HG02885 (cell line): ENCODE measurements at regions not wholly inside any gene's neighbourhood (a gene's known extent, or its start where the extent isn't known, plus 50 kb on each side); places are given as distances from the start of the nearest gene placed in this dataset.

Experiments used
- ATAC-seq: cut with Tn5 transposase; IDR thresholded peaks from one replicate; pipeline ENCODE4 v1.9.1; 2021; ENCODE audit warnings: mild to moderate bottlenecking; ENCODE audit not compliant: unreplicated experiment, poor library complexity

DNA sequence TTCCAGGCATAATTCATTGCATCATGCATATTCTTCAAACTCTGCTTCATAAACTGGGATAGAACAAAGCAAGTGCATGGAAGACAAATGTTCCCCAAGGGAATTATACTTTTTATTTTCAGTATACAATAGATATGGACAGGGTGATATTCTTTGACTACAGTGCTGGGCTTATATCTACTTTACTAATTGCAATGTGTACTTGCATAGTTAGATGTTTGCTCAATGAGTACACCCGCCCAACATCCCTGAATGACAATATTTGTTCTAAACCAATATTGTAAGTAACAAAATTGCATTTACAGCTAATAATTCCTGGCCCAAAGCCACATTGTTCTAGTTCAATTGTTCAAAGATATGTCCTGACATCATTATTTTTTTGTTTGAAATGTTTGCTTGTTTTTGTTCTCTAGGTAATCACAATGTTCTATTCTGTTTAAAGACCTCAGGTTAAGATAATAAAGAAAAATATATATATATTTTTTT is 171.4 kb downstream of the PTN start:
- ATAC-seq = no peak

- no peak for ATAC-seq
Observed at GRCh38 chr7:137169282-137169698, 174.2 kb downstream of the PTN start.

GRCh38 chr7:137167609-137168008 is 175.9 kb downstream of the PTN start:
- no peak for ATAC-seq

DNA sequence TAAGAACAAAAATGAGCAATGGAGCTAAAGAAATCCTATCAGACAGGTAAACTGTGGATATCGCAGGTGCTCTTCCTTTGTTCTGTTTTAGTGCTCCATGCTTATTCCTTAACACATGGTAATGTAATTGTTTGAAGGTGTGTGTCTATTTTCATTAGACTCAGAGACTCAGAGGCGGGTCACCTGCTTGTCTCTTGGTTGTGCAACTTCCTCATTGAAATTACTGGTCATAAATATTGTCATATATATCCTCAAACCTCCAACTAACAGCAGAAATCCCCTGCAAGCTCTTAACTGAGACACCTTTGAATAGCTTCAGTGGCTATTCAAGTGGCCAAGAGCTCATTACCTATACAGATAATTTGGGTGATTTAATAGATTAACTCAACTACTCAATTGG is 177.2 kb downstream of the PTN start:
- no peak for ATAC-seq

DNA sequence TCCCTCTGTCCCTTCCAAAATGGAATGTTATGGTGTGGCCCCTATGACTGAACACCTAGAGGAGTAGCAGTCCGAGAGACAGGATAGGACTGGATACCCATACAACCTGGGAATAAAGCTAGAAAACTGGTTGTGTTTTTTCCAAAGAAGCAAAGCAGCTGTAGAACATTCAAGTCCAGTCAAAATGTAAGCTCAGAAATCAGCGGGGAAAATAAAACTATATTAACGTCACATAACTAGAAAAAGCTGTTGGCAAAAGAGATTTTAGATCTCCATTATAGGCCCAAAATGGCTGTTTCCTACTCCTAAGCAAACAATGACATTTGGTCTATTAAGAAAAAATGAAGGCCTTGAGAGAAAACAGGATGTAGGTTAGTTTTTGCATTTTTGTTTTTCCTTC is 177.7 kb downstream of the PTN start:
- no peak for ATAC-seq

DNA sequence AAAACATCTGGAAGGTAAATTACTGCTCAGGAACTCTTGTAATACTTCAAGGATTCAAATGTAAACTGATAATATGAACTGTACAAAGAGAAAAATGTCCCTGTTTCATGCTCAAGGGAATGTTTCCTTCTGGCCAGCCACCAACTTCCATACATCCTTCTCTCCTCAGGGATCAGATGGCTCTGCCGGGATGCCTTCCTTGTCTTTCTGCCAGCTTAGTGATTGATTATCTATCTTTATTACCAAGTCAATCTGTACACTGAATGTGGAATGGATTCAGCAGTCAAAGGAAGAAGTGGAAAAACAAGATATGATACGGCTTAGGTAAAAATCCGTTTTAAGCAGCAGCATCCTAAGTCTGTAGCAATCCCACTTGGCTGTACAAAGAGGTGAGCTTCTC is 178.3 kb downstream of the PTN start:
- no peak for ATAC-seq

- no peak for ATAC-seq
Observed at GRCh38 chr7:137164251-137164650, 179.3 kb downstream of the PTN start.

GRCh38 chr7:137160236-137160635 is 183.3 kb downstream of the PTN start:
- no peak for ATAC-seq

GRCh38 chr7:137157256-137157655 is 186.3 kb downstream of the PTN start:
- ATAC-seq = no peak

GRCh38 chr7:137151690-137152052 is 191.9 kb downstream of the PTN start:
- no peak for ATAC-seq

- no peak for ATAC-seq
Observed at GRCh38 chr7:137151041-137151689, 192.4 kb downstream of the PTN start.

GRCh38 chr7:137147338-137147720 is 196.2 kb downstream of the PTN start:
- no peak for ATAC-seq

GRCh38 chr7:137146552-137147337 is 196.8 kb downstream of the PTN start:
- no peak for ATAC-seq

DNA sequence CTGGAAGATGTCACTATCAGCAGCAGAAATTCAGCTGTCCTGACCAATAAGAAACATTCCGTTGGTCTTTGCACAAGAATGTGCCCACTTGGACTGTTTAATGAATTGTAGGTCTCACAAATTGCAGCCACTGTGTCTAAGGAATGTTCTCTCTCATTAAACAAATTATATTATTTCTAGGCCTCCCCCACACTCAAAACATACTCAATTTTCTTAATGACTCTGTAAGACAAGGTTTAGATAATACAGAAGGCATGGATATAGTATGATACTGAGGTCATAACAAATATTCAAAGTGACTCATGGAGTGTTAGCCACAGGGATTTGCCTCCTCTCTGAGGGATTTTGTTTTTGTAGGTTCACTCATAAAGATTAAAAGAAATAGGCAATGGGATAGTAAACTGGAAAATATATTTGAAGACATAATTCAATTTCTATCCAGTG is 197.5 kb downstream of the PTN start:
- no peak for ATAC-seq

DNA sequence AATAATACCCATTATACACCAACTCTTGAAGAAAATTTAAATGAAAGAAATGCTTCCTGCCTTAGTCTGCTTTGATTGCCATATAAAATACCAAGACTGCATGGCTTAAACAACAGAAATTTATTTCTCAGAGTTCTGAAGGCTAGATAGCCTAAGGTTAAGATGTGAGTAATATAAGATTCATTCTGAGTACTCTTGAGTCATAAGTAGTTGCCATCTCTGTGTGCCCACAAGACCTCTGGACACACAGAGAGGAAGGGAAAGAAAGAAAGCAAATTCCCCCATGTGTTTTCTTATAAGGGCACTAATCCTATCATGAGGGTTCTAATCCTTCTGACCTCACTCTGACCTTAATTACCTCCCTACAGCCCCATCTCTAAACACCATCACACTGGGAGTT is 201.2 kb downstream of the PTN start:
- ATAC-seq = no peak

DNA sequence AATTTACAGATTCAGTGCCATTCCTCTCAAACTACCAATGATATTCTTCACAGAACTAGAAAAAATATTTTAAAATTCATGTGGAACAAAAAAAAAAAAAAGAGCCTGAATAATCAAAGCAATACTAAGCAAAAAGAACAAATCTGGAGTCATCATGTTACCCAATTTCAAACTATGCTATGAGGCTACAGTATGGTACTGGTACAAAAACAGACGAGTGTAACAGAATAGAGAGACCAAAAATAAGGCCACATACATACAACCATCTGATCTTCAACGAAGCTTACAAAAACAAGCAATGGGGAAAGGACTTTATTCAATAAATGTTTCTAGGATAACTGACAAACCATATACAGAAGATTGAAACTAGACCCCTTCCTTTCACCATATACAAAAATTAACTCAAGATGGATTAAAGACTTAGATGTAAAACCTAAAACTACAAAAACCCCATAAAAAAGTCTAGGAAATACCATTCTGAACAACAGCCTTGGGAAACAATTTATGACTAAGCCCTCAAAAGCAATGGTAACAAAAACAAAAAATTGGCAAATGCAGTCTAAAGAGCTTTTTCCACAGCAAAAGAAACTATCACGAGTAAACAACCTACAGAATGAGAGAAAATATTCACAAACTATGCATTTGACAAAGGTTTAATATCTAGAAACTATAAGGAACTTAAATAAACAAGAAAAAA is 207.7 kb downstream of the PTN start:
- no peak for ATAC-seq

GRCh38 chr7:137130751-137131158 is 212.8 kb downstream of the PTN start:
- no peak for ATAC-seq

DNA sequence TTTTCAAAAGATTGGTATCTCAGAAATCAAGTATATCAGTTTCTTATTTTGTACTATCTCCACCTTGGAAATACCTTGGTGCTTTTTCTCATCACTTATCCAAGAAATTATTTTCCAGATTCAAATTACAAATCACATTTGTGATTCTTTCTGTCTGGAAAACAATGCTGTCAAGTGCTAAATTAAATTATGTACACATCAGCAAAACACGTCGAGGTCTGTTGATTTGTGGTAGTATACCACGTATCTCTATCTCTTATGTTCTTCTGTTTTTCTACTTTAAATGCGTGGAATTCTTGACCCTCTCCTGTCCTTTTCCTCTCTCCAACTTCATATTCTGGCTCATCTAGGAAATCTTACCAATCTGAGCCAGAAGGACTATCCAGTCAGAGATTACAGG is 214.5 kb downstream of the PTN start:
- ATAC-seq = no peak

- no peak for ATAC-seq
Observed at GRCh38 chr7:137127806-137128205, 215.7 kb downstream of the PTN start.

DNA sequence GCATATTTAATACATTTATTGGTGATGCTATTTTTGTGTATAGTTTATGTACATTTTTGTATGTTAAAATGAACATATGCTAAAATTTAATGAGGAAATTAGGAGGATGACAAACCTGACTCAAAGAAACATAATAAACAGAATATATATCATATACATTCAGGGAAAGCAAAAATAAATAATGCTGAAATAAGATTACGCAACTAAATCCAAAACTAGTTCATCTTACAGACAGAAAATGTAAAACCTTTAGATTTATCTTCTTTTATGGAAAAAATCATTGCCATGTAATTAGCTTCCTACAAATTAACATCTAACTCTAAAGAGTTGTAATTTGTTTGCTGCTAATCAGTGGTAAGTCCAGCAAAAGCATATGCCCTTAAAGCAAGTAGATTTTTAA is 216.5 kb downstream of the PTN start:
- ATAC-seq = no peak

DNA sequence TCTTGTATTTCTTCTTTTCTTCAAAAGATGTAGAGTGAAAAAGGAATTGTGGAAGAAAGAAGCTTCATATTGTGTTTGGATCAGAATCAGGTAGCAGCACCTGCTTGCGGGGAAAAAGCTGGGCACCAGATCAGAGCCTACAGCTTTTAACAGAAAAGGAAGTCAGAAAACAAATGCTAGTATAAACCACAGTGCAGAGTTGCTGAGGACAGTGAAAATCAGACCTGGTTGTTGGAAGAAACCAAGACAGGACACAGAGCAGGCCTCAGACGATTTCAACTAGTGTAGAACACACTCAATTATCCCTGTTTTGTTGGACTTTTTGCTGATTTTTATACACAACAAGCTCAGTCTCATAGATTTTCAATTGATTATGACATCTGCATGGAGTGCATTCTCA is 221.4 kb downstream of the PTN start:
- no peak for ATAC-seq
